Progenitor cell of endocrine pancreas (in vitro differentiated cells): ENCODE measurements at regions not wholly inside any gene's neighbourhood (a gene's known extent, or its start where the extent isn't known, plus 50 kb on each side); places are given as distances from the start of the nearest gene placed in this dataset.

Experiments
- DNase-seq: peaks from one replicate; pipeline ENCODE4 v3.0.0; 2021; ENCODE audit warnings: low spot score; ENCODE audit not compliant: unreplicated experiment
- H3K27ac Mint-ChIP-seq: 2 replicates; pipeline ENCODE4 v1.8.0; 2021; ENCODE audit warnings: mild to moderate bottlenecking, moderate library complexity, mixed read lengths
- H3K27me3 Mint-ChIP-seq: 2 replicates; pipeline ENCODE4 v1.8.0; 2021; ENCODE audit warnings: mixed read lengths
- H3K36me3 Mint-ChIP-seq: 2 replicates; pipeline ENCODE4 v1.8.0; 2022; ENCODE audit warnings: mixed read lengths; ENCODE audit not compliant: insufficient read depth
- H3K4me1 Mint-ChIP-seq: 2 replicates; pipeline ENCODE4 v1.8.0; 2021; ENCODE audit warnings: low read depth, mixed read lengths
- H3K4me3 Mint-ChIP-seq: 2 replicates; pipeline ENCODE4 v1.8.0; 2021; ENCODE audit warnings: low read depth, mild to moderate bottlenecking, moderate library complexity, mixed read lengths
- H3K9me3 Mint-ChIP-seq: 2 replicates; pipeline ENCODE4 v1.8.0; 2021; ENCODE audit warnings: low read depth, mixed read lengths
- TF ChIP-seq, protein P1 (sequence below): fragments of 200-600 bp; sonication (generic); IDR thresholded peaks from one replicate; pipeline ENCODE4 v1.5.0; 2021; ENCODE audit warnings: antibody characterized with exemption, mild to moderate bottlenecking; ENCODE audit not compliant: unreplicated experiment

- peaks cover 32% of the 10 kb centered on the region for H3K27me3 Mint-ChIP-seq
- TF ChIP-seq, protein P1, sequence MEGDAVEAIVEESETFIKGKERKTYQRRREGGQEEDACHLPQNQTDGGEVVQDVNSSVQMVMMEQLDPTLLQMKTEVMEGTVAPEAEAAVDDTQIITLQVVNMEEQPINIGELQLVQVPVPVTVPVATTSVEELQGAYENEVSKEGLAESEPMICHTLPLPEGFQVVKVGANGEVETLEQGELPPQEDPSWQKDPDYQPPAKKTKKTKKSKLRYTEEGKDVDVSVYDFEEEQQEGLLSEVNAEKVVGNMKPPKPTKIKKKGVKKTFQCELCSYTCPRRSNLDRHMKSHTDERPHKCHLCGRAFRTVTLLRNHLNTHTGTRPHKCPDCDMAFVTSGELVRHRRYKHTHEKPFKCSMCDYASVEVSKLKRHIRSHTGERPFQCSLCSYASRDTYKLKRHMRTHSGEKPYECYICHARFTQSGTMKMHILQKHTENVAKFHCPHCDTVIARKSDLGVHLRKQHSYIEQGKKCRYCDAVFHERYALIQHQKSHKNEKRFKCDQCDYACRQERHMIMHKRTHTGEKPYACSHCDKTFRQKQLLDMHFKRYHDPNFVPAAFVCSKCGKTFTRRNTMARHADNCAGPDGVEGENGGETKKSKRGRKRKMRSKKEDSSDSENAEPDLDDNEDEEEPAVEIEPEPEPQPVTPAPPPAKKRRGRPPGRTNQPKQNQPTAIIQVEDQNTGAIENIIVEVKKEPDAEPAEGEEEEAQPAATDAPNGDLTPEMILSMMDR, result no peak
- H3K27ac Mint-ChIP-seq, result no peak overlapping the region
- peaks cover 5% of the 10 kb centered on the region for H3K4me1 Mint-ChIP-seq
- no peaks in the 10 kb centered on the region for H3K9me3 Mint-ChIP-seq
- no peak overlapping the region for H3K4me3 Mint-ChIP-seq
- H3K36me3 Mint-ChIP-seq, result no peaks in the 10 kb centered on the region
- DNase-seq, result no peak
These were observed 57.9 kb upstream of the LRFN2 start for GRCh38 chr6:40645043-40645442.

GRCh38 chr6:40642837-40643236 is 55.7 kb upstream of the LRFN2 start:
- TF ChIP-seq, protein P1, result no peak
- Mint-ChIP-seq H3K4me3 (no peak overlapping the region), H3K4me1 (peaks cover 5% of the 10 kb centered on the region), H3K27ac (no peak overlapping the region), H3K9me3 (no peaks in the 10 kb centered on the region), H3K36me3 (no peaks in the 10 kb centered on the region), H3K27me3 (peaks cover 26% of the 10 kb centered on the region)
- DNase-seq, result no peak

GRCh38 chr6:40642190-40642589 is 55.0 kb upstream of the LRFN2 start:
- H3K4me3 Mint-ChIP-seq, result no peak overlapping the region
- peaks cover 5% of the 10 kb centered on the region for H3K4me1 Mint-ChIP-seq
- H3K27ac Mint-ChIP-seq, result no peak overlapping the region
- H3K36me3 Mint-ChIP-seq, result no peaks in the 10 kb centered on the region
- H3K9me3 Mint-ChIP-seq, result no peaks in the 10 kb centered on the region
- DNase-seq, result no peak
- TF ChIP-seq, protein P1, result no peak
- H3K27me3 Mint-ChIP-seq, result peaks cover 24% of the 10 kb centered on the region

DNA sequence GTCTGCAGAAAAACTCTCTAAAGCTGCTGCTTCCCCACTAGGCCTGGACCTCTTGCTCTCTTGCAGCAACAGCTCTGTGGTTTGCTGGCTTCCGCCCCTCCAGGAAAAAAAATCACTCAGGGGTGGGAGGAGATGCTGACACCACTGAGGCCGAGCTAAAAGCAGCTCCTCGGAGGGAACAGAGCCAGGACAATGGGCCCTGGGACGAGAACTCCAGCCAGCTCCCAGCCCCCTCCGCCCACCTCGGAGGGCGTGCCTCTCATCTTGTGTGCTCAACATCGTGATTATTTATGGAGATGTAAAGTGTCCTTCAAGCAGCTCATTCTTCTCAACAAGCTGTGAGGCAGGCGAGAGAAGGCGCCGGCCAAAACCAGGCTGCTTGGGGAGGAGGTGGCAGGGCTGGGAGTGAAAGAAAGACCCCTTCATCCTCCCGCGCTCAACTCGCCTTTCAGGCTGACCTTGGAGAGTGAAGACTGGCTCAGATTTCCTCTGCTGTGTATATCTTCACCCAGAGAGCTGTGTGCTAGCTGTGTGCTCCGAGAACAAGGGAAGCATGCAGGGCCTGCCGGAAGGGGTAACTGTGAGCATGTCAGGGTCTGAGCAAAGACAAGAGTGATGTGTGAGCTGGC is 53.5 kb upstream of the LRFN2 start:
- DNase-seq, result no peak
- peaks cover 5% of the 10 kb centered on the region for H3K4me1 Mint-ChIP-seq
- H3K27ac Mint-ChIP-seq, result no peak overlapping the region
- no peaks in the 10 kb centered on the region for H3K9me3 Mint-ChIP-seq
- no peaks in the 10 kb centered on the region for H3K36me3 Mint-ChIP-seq
- H3K27me3 Mint-ChIP-seq, result peaks cover 15% of the 10 kb centered on the region
- TF ChIP-seq, protein P1, result no peak
- H3K4me3 Mint-ChIP-seq, result no peak overlapping the region
